C4-2B (cell line): ENCODE measurements at regions not wholly inside any gene's neighbourhood (a gene's known extent, or its start where the extent isn't known, plus 50 kb on each side); places are given as distances from the start of the nearest gene placed in this dataset.

ENCODE experiments used
- ZFX ChIP-seq: fragments of 450-650 bp; IDR thresholded peaks from 2 replicates; pipeline ENCODE4 v1.6.1; 2017
- TF ChIP-seq, protein P1 (sequence below): fragments of 450-650 bp; conservative IDR thresholded peaks from 2 replicates; pipeline ENCODE4 v1.5.1; 2017; ENCODE audit warnings: mild to moderate bottlenecking

DNA sequence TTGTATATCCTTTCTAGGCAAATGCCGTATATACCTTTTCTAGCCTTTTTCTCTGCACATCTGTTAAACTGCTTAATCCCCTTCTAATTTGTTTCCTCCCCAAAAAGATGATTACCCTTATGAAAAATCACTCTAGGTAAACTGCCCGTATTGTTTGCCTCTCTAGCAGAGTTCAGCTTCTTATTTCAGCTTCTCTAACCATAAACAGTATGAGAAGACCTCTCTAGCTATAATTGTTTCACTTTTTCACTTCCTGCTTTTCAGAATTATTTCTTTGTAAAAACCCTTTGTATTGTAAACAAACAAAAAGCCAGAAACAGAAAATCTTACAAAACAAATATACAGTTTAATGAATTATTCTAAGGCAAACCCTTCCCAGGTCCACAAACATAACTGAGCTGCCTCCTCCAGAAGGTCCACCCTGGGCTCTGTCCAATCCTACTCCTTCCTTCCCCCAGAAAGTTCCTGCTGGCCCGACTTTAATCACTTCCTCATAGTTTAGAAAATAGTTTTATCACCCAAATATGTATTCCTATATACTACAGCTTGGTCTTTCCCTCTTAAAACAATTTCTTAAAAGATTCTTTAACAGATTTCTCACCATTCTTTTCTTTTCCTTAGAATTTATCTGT, 158.1 kb downstream of the FGF1 start:
- TF ChIP-seq, protein P1, sequence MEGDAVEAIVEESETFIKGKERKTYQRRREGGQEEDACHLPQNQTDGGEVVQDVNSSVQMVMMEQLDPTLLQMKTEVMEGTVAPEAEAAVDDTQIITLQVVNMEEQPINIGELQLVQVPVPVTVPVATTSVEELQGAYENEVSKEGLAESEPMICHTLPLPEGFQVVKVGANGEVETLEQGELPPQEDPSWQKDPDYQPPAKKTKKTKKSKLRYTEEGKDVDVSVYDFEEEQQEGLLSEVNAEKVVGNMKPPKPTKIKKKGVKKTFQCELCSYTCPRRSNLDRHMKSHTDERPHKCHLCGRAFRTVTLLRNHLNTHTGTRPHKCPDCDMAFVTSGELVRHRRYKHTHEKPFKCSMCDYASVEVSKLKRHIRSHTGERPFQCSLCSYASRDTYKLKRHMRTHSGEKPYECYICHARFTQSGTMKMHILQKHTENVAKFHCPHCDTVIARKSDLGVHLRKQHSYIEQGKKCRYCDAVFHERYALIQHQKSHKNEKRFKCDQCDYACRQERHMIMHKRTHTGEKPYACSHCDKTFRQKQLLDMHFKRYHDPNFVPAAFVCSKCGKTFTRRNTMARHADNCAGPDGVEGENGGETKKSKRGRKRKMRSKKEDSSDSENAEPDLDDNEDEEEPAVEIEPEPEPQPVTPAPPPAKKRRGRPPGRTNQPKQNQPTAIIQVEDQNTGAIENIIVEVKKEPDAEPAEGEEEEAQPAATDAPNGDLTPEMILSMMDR = no peak
- no peak for TF ChIP-seq ZFX
